ENCODE measurements at regions not wholly inside any gene's neighbourhood (a gene's known extent, or its start where the extent isn't known, plus 50 kb on each side); places are given as distances from the start of the nearest gene placed in this dataset.

DNA sequence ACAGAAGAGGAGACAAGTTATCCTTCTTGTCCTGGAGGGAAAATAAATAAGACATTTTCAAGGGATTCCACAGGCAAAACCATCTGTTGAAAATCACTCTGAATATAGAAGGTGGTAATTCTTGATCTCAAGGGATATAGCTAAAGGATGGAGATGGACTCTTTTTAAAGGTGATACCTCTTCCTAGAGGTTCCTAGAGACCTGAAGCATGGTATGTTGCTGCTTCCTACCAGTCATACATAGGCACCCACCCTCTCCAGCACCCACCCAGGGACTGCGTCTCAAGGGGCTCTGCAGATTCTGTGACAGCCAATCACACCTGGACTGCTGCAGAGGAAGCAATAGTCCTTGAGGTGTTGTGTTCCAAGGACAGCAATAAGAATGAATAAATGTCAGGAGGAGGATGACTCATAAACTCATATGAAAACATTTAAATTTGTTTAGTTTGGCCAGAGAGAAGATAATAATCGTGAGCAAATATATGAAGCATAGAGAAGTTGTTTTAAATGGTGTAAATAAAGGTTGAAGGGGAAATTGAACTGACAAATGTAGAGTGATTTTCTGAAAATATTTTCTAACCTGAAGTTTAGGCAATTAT, 741.6 kb upstream of the CBLB start:
- TF ChIP-seq, protein P1, sequence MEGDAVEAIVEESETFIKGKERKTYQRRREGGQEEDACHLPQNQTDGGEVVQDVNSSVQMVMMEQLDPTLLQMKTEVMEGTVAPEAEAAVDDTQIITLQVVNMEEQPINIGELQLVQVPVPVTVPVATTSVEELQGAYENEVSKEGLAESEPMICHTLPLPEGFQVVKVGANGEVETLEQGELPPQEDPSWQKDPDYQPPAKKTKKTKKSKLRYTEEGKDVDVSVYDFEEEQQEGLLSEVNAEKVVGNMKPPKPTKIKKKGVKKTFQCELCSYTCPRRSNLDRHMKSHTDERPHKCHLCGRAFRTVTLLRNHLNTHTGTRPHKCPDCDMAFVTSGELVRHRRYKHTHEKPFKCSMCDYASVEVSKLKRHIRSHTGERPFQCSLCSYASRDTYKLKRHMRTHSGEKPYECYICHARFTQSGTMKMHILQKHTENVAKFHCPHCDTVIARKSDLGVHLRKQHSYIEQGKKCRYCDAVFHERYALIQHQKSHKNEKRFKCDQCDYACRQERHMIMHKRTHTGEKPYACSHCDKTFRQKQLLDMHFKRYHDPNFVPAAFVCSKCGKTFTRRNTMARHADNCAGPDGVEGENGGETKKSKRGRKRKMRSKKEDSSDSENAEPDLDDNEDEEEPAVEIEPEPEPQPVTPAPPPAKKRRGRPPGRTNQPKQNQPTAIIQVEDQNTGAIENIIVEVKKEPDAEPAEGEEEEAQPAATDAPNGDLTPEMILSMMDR (conservative IDR thresholded peaks at IDR 0.05), result no peak
- TF ChIP-seq ZFX (IDR thresholded peaks at IDR 0.05), result no peak
